A172 (cell line): ENCODE measurements at regions not wholly inside any gene's neighbourhood (a gene's known extent, or its start where the extent isn't known, plus 50 kb on each side); places are given as distances from the start of the nearest gene placed in this dataset.
"Not testable (repeated sequence)": the region's sequence is repeated elsewhere in the genome, so short reads cannot be mapped to it uniquely, and the experiment has no call there.

ENCODE experiments used
- DNase-seq: peaks from one replicate; pipeline ENCODE4 v3.0.0-alpha.2; 2015; ENCODE audit warnings: low spot score

GRCh38 chr9:1871626-1872419 is 143.3 kb upstream of the SMARCA2 start:
- no peak for DNase-seq

- no peak for DNase-seq
These were observed 139.8 kb upstream of the SMARCA2 start for GRCh38 chr9:1875251-1875851.

- DNase-seq, result no peak
These were observed 139.2 kb upstream of the SMARCA2 start for GRCh38 chr9:1875921-1876448.

- DNase-seq, result no peak
These were observed 138.2 kb upstream of the SMARCA2 start for GRCh38 chr9:1876891-1877496.

- DNase-seq, result no peak
These were observed 137.2 kb upstream of the SMARCA2 start for GRCh38 chr9:1877951-1878350.

GRCh38 chr9:1878811-1879210 is 136.3 kb upstream of the SMARCA2 start:
- no peak for DNase-seq

- DNase-seq, result no peak
These were observed 135.6 kb upstream of the SMARCA2 start for GRCh38 chr9:1879501-1879900.

GRCh38 chr9:1880038-1880565 is 135.0 kb upstream of the SMARCA2 start:
- DNase-seq, result no peak

- DNase-seq, result no peak
These were observed 133.3 kb upstream of the SMARCA2 start for GRCh38 chr9:1881708-1882295.

GRCh38 chr9:1882711-1883403 is 132.3 kb upstream of the SMARCA2 start:
- DNase-seq, result no peak

GRCh38 chr9:1890201-1890600 is 124.9 kb upstream of the SMARCA2 start:
- DNase-seq, result no peak

- DNase-seq, result no peak
These were observed 124.3 kb upstream of the SMARCA2 start for GRCh38 chr9:1890816-1891215.

GRCh38 chr9:1903080-1903704 is 112.0 kb upstream of the SMARCA2 start:
- not testable (repeated sequence) for DNase-seq

GRCh38 chr9:1907465-1907864 is 107.7 kb upstream of the SMARCA2 start:
- no peak for DNase-seq

- DNase-seq, result no peak
These were observed 105.8 kb upstream of the SMARCA2 start for GRCh38 chr9:1909322-1909721.

- no peak for DNase-seq
These were observed 104.8 kb upstream of the SMARCA2 start for GRCh38 chr9:1910269-1910811.

GRCh38 chr9:1913631-1914330 is 101.4 kb upstream of the SMARCA2 start:
- no peak for DNase-seq

- no peak for DNase-seq
These were observed 99.1 kb upstream of the SMARCA2 start for GRCh38 chr9:1916095-1916494.

- DNase-seq, result no peak
These were observed 98.5 kb upstream of the SMARCA2 start for GRCh38 chr9:1916655-1917054.

- no peak for DNase-seq
These were observed 97.7 kb upstream of the SMARCA2 start for GRCh38 chr9:1917396-1917935.
